Stomach (tissue), 4 donors: ENCODE measurements at regions not wholly inside any gene's neighbourhood (a gene's known extent, or its start where the extent isn't known, plus 50 kb on each side); places are given as distances from the start of the nearest gene placed in this dataset.

Source experiments
- CTCF ChIP-seq, 7 experiments: fragments of 450-650 bp in 4 of 7; fragments of 200-600 bp in 3 of 7; sonication (generic) in 3 of 7; IDR thresholded peaks; one replicate each; pipeline ENCODE4 v1.5.1; 2016 to 2019; ENCODE audit warnings: antibody characterized with exemption in 7 of 7, control low read depth in 2 of 7, mild to moderate bottlenecking in 1 of 7
- EP300 ChIP-seq: sonication (generic); formaldehyde crosslinking; IDR thresholded peaks from one replicate; pipeline ENCODE4 v1.6.1; 2017; ENCODE audit warnings: antibody characterized with exemption
- POLR2A ChIP-seq, 4 donors: fragments of 450-650 bp; IDR thresholded peaks; one replicate each; pipeline ENCODE4 v1.6.1; 2016; ENCODE audit warnings: antibody characterized with exemption in 4 of 4, control low read depth in 2 of 4, mild to moderate bottlenecking in 1 of 4, moderate library complexity in 1 of 4
- POLR2AphosphoS5 ChIP-seq, 3 donors: sonication (generic); formaldehyde crosslinking; IDR thresholded peaks; one replicate each; pipeline ENCODE4 v1.6.1; 2016; ENCODE audit warnings: antibody characterized with exemption in 3 of 3

- no peak for TF ChIP-seq CTCF (IDR thresholded peaks at IDR 0.05)
- no peak for TF ChIP-seq POLR2A (IDR thresholded peaks at IDR 0.05)
- no peak for TF ChIP-seq EP300
- no peak for TF ChIP-seq POLR2AphosphoS5 (IDR thresholded peaks at IDR 0.05)
Measured at GRCh38 chr20:6863355-6863754, 95.9 kb downstream of the BMP2 start.
